ENCODE measurements at regions not wholly inside any gene's neighbourhood (a gene's known extent, or its start where the extent isn't known, plus 50 kb on each side); places are given as distances from the start of the nearest gene placed in this dataset.

- H3K4me3 ChIP-seq (ENCODE audit: control extremely low read depth in 1 of 5, extremely low read depth in 1 of 5, insufficient read depth in 1 of 5, low read depth in 2 of 5, low read length in 4 of 5): no peak overlapping the region
- H3K4me3 Mint-ChIP-seq: no peak overlapping the region
- no peaks in the 10 kb centered on the region for H3K4me1 Mint-ChIP-seq
- ATAC-seq (ENCODE audit: low read depth) (no peak), DNase-seq (no peak)
- H3K27ac ChIP-seq (ENCODE audit: low read length in 2 of 2): no peak overlapping the region
- H4K20me1 ChIP-seq (ENCODE audit: control insufficient read depth, insufficient read depth, low read length, poor library complexity, severe bottlenecking): no peaks in the 10 kb centered on the region
- no peak overlapping the region for H2AFZ ChIP-seq (ENCODE audit: insufficient read depth, low read depth, low read length, poor library complexity, severe bottlenecking)
- no peaks in the 10 kb centered on the region for H3K27me3 Mint-ChIP-seq
- H3K4me1 ChIP-seq (ENCODE audit: control insufficient read depth in 2 of 2, insufficient read depth in 2 of 2, low read length in 2 of 2): no peaks in the 10 kb centered on the region
- H3K9me3 ChIP-seq (ENCODE audit: control extremely low read depth in 1 of 3, control insufficient read depth in 2 of 3, insufficient read depth in 1 of 3, low read length in 2 of 3): no peaks in the 10 kb centered on the region
- CTCF ChIA-PET: no interaction called here
- no CpG with 5 or more reads among the region's 5 CpGs for WGBS (ENCODE audit: insufficient coverage)
- no peaks in the 10 kb centered on the region for H3K27me3 ChIP-seq (replicated peaks in 1 of 4; ENCODE audit: control extremely low read depth in 1 of 4, control insufficient read depth in 3 of 4, insufficient read depth in 4 of 4, low read length in 3 of 4)
- H3K79me2 ChIP-seq (ENCODE audit: control insufficient read depth, insufficient read depth, low read length): no peaks in the 10 kb centered on the region
- no peaks in the 10 kb centered on the region for H3K9me3 Mint-ChIP-seq (ENCODE audit: insufficient read depth)
- H3K36me3 ChIP-seq (replicated peaks in 1 of 2; ENCODE audit: control extremely low read depth in 1 of 2, control insufficient read depth in 1 of 2, extremely low read depth in 1 of 2, insufficient read depth in 2 of 2, low read length in 1 of 2): no peaks in the 10 kb centered on the region
- H3K4me2 ChIP-seq (replicated peaks; ENCODE audit: low read depth, low read length, poor library complexity, severe bottlenecking): no peak overlapping the region
- no peak overlapping the region for H3K9ac ChIP-seq (ENCODE audit: low read length)
- TF ChIP-seq EZH2 (IDR thresholded peaks at IDR 0.05; ENCODE audit: borderline replicate concordance, insufficient read depth, low read depth, low read length, poor library complexity, severe bottlenecking) (no peak), CTCF (IDR thresholded peaks at IDR 0.05) (no peak)
- intact Hi-C loops (cut with micrococcal nuclease): no loop called here
- no peak overlapping the region for H3K27ac Mint-ChIP-seq
- POLR2A ChIA-PET: no interaction called here
Measured at GRCh38 chr18:53864770-53865169, 359.7 kb downstream of the MBD2 start.

- DNase-seq: no peak
- Mint-ChIP-seq H3K4me1 (no peaks in the 10 kb centered on the region), H3K27ac (no peak overlapping the region), H3K4me3 (no peak overlapping the region), H3K9me3 (ENCODE audit: insufficient read depth) (no peaks in the 10 kb centered on the region), H3K27me3 (no peaks in the 10 kb centered on the region)
- no peak overlapping the region for H3K4me3 ChIP-seq (ENCODE audit: control extremely low read depth in 1 of 5, extremely low read depth in 1 of 5, insufficient read depth in 1 of 5, low read depth in 2 of 5, low read length in 4 of 5)
- H3K9me3 ChIP-seq (ENCODE audit: control extremely low read depth in 1 of 3, control insufficient read depth in 2 of 3, insufficient read depth in 1 of 3, low read length in 2 of 3): no peaks in the 10 kb centered on the region
- H3K27me3 ChIP-seq (replicated peaks in 1 of 4; ENCODE audit: control extremely low read depth in 1 of 4, control insufficient read depth in 3 of 4, insufficient read depth in 4 of 4, low read length in 3 of 4): no peaks in the 10 kb centered on the region
- H3K4me2 ChIP-seq (replicated peaks; ENCODE audit: low read depth, low read length, poor library complexity, severe bottlenecking): no peak overlapping the region
- ChIA-PET CTCF (no interaction called here), POLR2A (no interaction called here)
- H3K36me3 ChIP-seq (replicated peaks in 1 of 2; ENCODE audit: control extremely low read depth in 1 of 2, control insufficient read depth in 1 of 2, extremely low read depth in 1 of 2, insufficient read depth in 2 of 2, low read length in 1 of 2): no peaks in the 10 kb centered on the region
- no peak for ATAC-seq (ENCODE audit: low read depth)
- no peak overlapping the region for H3K9ac ChIP-seq (ENCODE audit: low read length)
- intact Hi-C loops (cut with micrococcal nuclease): no loop called here
- 20% methylated on average over 1 of the region's 1 CpG for WGBS (ENCODE audit: insufficient coverage)
- no peaks in the 10 kb centered on the region for H4K20me1 ChIP-seq (ENCODE audit: control insufficient read depth, insufficient read depth, low read length, poor library complexity, severe bottlenecking)
- no peaks in the 10 kb centered on the region for H3K79me2 ChIP-seq (ENCODE audit: control insufficient read depth, insufficient read depth, low read length)
- TF ChIP-seq EZH2 (IDR thresholded peaks at IDR 0.05; ENCODE audit: borderline replicate concordance, insufficient read depth, low read depth, low read length, poor library complexity, severe bottlenecking) (no peak), CTCF (IDR thresholded peaks at IDR 0.05) (no peak)
- H3K4me1 ChIP-seq (ENCODE audit: control insufficient read depth in 2 of 2, insufficient read depth in 2 of 2, low read length in 2 of 2): no peaks in the 10 kb centered on the region
- no peak overlapping the region for H2AFZ ChIP-seq (ENCODE audit: insufficient read depth, low read depth, low read length, poor library complexity, severe bottlenecking)
- no peak overlapping the region for H3K27ac ChIP-seq (ENCODE audit: low read length in 2 of 2)
Measured at GRCh38 chr18:53862921-53863320, 361.5 kb downstream of the MBD2 start.

Data from B cell (primary cell).